ENCODE measurements at regions not wholly inside any gene's neighbourhood (a gene's known extent, or its start where the extent isn't known, plus 50 kb on each side); places are given as distances from the start of the nearest gene placed in this dataset.
A peak's percentile ranks its signal among the peaks of the same experiment; 100 is the strongest.

- Histone ChIP-seq H3K4me3 (ENCODE audit: low read length) (no peak overlapping the region), H3K36me3 (ENCODE audit: control insufficient read depth, insufficient read depth, low read length) (no peaks in the 10 kb centered on the region), H3K9me3 (ENCODE audit: control insufficient read depth, low read depth, low read length) (no peaks in the 10 kb centered on the region), H3K27me3 (ENCODE audit: control insufficient read depth, insufficient read depth, low read length) (no peaks in the 10 kb centered on the region), H3K27ac (ENCODE audit: low read length) (no peak overlapping the region), H3K4me1 (ENCODE audit: control insufficient read depth, insufficient read depth, low read length) (no peaks in the 10 kb centered on the region)
- DNase-seq = no peak
- 92% methylated on average over 3 of the region's 3 CpGs for WGBS (ENCODE audit: insufficient coverage, low lambda C conversion rate)
Observed at GRCh38 chr2:211089127-211089526, 532.7 kb downstream of the CPS1 start.

GRCh38 chr2:211093743-211094303 is 537.4 kb downstream of the CPS1 start:
- no peak overlapping the region for H3K4me3 ChIP-seq (ENCODE audit: low read length)
- no peak overlapping the region for H3K27ac ChIP-seq (ENCODE audit: low read length)
- peak; percentile 23 to 44 for DNase-seq
- no peaks in the 10 kb centered on the region for H3K4me1 ChIP-seq (ENCODE audit: control insufficient read depth, insufficient read depth, low read length)
- no peaks in the 10 kb centered on the region for H3K9me3 ChIP-seq (ENCODE audit: control insufficient read depth, low read depth, low read length)
- 83% methylated on average over 2 of the region's 3 CpGs for WGBS (ENCODE audit: insufficient coverage, low lambda C conversion rate)
- H3K36me3 ChIP-seq (ENCODE audit: control insufficient read depth, insufficient read depth, low read length) = no peaks in the 10 kb centered on the region
- no peaks in the 10 kb centered on the region for H3K27me3 ChIP-seq (ENCODE audit: control insufficient read depth, insufficient read depth, low read length)

DNA sequence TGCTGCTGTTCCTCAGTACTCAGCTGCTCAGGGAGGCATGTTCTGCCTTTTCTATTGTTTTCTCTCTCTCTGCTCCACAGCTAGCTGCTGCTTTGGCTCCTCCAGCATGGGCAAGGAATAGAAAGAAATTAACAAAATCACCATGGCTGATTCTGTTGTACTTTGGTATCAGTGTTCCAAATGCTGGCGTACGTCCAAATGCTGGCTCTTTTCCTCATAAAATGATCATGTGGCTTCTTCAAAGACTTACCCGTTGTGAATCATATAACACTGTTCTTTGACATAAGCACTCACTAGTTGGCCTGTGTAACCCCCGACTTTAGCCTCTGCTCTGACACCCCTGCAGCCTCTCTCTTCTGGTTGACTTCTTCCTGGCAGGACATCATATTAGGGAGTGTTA is 547.6 kb downstream of the CPS1 start:
- Histone ChIP-seq H3K27me3 (ENCODE audit: control insufficient read depth, insufficient read depth, low read length) (no peaks in the 10 kb centered on the region), H3K4me1 (ENCODE audit: control insufficient read depth, insufficient read depth, low read length) (peaks cover 3% of the 10 kb centered on the region), H3K27ac (ENCODE audit: low read length) (no peak overlapping the region), H3K4me3 (ENCODE audit: low read length) (no peak overlapping the region), H3K36me3 (ENCODE audit: control insufficient read depth, insufficient read depth, low read length) (no peaks in the 10 kb centered on the region), H3K9me3 (ENCODE audit: control insufficient read depth, low read depth, low read length) (no peaks in the 10 kb centered on the region)
- DNase-seq = peak; percentile 72 to 88
- WGBS (ENCODE audit: insufficient coverage, low lambda C conversion rate) = 20% methylated on average over 2 of the region's 4 CpGs

DNA sequence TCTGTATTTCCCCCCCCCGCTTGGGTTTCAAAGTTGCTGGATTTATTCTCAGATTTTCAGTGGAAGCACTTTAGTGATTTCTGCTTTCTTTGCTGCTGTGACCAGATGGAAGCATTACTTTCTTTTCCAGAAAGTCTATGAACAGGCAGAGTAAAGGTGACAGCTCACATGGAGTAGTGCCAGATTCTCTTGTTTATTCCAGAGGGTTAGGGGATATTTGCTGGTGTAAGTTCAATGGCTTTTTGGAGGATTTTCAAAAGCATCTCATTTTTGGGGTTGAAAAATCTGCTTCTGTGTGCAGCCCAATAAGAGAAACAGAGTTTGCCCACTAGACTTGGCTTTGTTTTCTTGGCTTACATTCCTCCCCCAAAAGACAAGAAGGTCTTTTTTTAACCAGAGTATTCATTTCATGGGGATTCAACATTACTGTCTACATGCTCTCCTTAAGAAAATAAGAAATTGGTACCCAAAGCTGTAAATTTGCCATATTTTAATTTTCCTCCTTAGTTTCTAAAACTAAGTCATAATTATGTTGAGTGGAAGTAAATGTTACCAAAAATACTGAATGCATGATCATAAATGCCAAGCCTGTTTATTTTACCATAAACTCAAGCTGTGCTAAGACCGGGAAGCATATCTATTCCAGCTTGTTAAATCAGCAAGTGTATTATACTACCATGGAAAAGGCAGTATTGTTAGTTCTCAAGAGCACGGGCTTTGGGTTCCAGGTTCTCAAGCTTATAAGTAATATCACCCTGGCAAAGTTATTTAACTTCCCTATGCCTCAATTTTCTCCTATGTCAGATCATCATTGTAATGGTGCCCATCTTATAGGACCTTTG is 557.2 kb downstream of the CPS1 start:
- no peak overlapping the region for H3K4me3 ChIP-seq (ENCODE audit: low read length)
- no peak overlapping the region for H3K27ac ChIP-seq (ENCODE audit: low read length)
- no peaks in the 10 kb centered on the region for H3K36me3 ChIP-seq (ENCODE audit: control insufficient read depth, insufficient read depth, low read length)
- H3K27me3 ChIP-seq (ENCODE audit: control insufficient read depth, insufficient read depth, low read length) = no peaks in the 10 kb centered on the region
- DNase-seq = no peak
- no peaks in the 10 kb centered on the region for H3K4me1 ChIP-seq (ENCODE audit: control insufficient read depth, insufficient read depth, low read length)
- H3K9me3 ChIP-seq (ENCODE audit: control insufficient read depth, low read depth, low read length) = no peaks in the 10 kb centered on the region
- no CpG with 5 or more reads among the region's 3 CpGs for WGBS (ENCODE audit: insufficient coverage, low lambda C conversion rate)

DNA sequence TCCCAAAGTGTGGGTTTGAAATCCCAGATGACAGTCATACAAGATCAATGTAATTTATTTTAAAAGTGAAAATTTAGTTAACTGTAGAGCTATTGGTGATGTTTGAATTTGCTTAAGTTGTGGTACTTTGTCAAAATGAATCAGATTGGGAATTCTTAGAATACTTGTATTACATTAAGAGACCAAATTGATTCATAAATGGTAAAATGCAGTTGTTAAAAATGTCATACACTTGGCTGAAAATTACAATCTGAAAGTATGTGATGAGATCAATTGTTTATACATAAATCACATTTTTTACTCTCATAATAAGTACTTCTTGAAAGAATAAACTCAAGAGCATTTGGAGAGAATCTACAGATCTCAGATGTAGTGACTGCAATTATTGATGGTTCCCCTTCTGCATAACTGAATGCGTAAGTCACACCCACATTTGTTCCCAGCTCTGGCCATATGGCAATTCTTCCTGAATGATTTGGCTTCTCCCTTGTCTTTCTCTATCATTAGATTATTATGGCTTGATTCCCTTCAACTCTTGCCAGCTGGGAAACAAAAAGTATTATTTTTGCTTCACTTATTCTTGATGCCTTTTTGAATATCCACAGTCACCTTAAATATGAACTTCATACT is 558.5 kb downstream of the CPS1 start:
- WGBS (ENCODE audit: insufficient coverage, low lambda C conversion rate) = no CpG with 5 or more reads among the region's 1 CpG
- Histone ChIP-seq H3K27ac (ENCODE audit: low read length) (no peak overlapping the region), H3K27me3 (ENCODE audit: control insufficient read depth, insufficient read depth, low read length) (no peaks in the 10 kb centered on the region), H3K4me3 (ENCODE audit: low read length) (no peak overlapping the region), H3K9me3 (ENCODE audit: control insufficient read depth, low read depth, low read length) (no peaks in the 10 kb centered on the region), H3K36me3 (ENCODE audit: control insufficient read depth, insufficient read depth, low read length) (no peaks in the 10 kb centered on the region), H3K4me1 (ENCODE audit: control insufficient read depth, insufficient read depth, low read length) (no peaks in the 10 kb centered on the region)
- no peak for DNase-seq

DNA sequence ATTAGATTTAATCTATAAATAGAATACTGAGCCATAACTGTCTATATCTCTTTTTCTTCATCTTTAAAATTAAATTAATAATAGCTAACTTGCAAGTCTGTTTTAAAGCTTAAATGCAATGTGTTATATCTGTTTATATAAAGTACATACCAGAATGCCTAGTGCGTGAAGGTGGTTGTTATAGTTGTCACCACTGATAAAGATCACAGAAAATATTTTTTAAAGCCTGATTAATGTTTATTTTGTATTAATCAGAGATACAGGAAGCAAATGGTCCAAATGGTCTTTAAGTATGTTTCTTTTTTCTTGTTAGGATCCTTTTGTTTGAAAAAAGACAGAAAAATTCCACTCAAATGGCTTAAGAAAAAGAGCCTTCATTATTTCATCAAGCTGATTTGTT is 560.6 kb downstream of the CPS1 start:
- H3K27ac ChIP-seq (ENCODE audit: low read length) = no peak overlapping the region
- WGBS (ENCODE audit: insufficient coverage, low lambda C conversion rate) = no CpG with 5 or more reads among the region's 1 CpG
- no peaks in the 10 kb centered on the region for H3K9me3 ChIP-seq (ENCODE audit: control insufficient read depth, low read depth, low read length)

GRCh38 chr2:211126256-211126655 is 569.9 kb downstream of the CPS1 start:
- no peak for DNase-seq
- H3K36me3 ChIP-seq (ENCODE audit: control insufficient read depth, insufficient read depth, low read length) = no peaks in the 10 kb centered on the region
- H3K4me1 ChIP-seq (ENCODE audit: control insufficient read depth, insufficient read depth, low read length) = no peaks in the 10 kb centered on the region
- no peak overlapping the region for H3K4me3 ChIP-seq (ENCODE audit: low read length)
- no peaks in the 10 kb centered on the region for H3K9me3 ChIP-seq (ENCODE audit: control insufficient read depth, low read depth, low read length)
- no peak overlapping the region for H3K27ac ChIP-seq (ENCODE audit: low read length)
- no peaks in the 10 kb centered on the region for H3K27me3 ChIP-seq (ENCODE audit: control insufficient read depth, insufficient read depth, low read length)

More for the DNA sequence above, 560.6 kb downstream of the CPS1 start:
- H3K36me3 ChIP-seq (ENCODE audit: control insufficient read depth, insufficient read depth, low read length) = no peaks in the 10 kb centered on the region
- H3K4me3 ChIP-seq (ENCODE audit: low read length) = no peak overlapping the region
- no peaks in the 10 kb centered on the region for H3K27me3 ChIP-seq (ENCODE audit: control insufficient read depth, insufficient read depth, low read length)
- no peak for DNase-seq
- H3K4me1 ChIP-seq (ENCODE audit: control insufficient read depth, insufficient read depth, low read length) = no peaks in the 10 kb centered on the region

DNA sequence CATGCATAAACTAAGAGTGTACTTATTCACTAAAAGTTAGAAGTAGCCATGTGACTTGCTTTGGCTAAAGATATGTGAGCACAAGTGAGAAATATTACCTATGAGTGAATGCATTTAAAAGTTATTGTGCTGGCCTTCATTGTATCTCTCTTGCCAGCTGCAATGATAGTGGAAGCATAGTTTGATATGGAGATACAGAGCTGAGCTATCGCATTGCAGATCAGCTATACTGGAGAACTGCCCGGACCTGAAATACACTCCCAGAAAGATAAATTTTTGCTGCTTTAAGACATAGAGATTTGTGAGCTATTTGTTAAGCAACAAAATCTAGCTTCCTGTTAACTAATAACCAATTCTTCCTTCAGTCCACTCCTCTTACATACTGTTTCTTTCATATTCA is 571.1 kb downstream of the CPS1 start:
- Histone ChIP-seq H3K9me3 (ENCODE audit: control insufficient read depth, low read depth, low read length) (no peaks in the 10 kb centered on the region), H3K36me3 (ENCODE audit: control insufficient read depth, insufficient read depth, low read length) (no peaks in the 10 kb centered on the region), H3K4me1 (ENCODE audit: control insufficient read depth, insufficient read depth, low read length) (no peaks in the 10 kb centered on the region), H3K27ac (ENCODE audit: low read length) (no peak overlapping the region), H3K27me3 (ENCODE audit: control insufficient read depth, insufficient read depth, low read length) (no peaks in the 10 kb centered on the region), H3K4me3 (ENCODE audit: low read length) (no peak overlapping the region)
- WGBS (ENCODE audit: insufficient coverage, low lambda C conversion rate) = no CpG with 5 or more reads among the region's 2 CpGs
- no peak for DNase-seq

DNA sequence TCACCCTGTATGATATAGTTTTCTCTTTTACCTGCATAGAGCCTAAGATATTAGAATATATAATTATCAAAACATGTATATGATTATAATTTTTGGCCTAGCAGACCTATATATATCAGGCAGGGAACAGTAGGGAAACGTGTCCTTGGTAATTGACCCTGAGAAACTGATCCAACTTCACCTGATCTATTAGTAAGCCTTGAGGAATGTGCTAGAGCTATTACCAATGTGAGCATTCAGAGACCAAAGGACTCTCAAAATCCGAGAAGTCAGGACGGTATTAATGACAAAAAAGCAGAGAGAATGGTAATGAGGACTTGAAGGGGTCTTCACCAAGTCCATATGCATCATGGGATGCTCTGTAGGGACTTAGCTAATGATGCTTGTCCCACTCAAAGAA is 571.9 kb downstream of the CPS1 start:
- no CpG with 5 or more reads among the region's 3 CpGs for WGBS (ENCODE audit: insufficient coverage, low lambda C conversion rate)

GRCh38 chr2:211129798-211130197 is 573.4 kb downstream of the CPS1 start:
- H3K4me3 ChIP-seq (ENCODE audit: low read length) = no peak overlapping the region
- 56% methylated on average over 2 of the region's 3 CpGs for WGBS (ENCODE audit: insufficient coverage, low lambda C conversion rate)
- no peak for DNase-seq
- no peaks in the 10 kb centered on the region for H3K4me1 ChIP-seq (ENCODE audit: control insufficient read depth, insufficient read depth, low read length)
- H3K9me3 ChIP-seq (ENCODE audit: control insufficient read depth, low read depth, low read length) = no peaks in the 10 kb centered on the region
- no peak overlapping the region for H3K27ac ChIP-seq (ENCODE audit: low read length)
- no peaks in the 10 kb centered on the region for H3K36me3 ChIP-seq (ENCODE audit: control insufficient read depth, insufficient read depth, low read length)
- H3K27me3 ChIP-seq (ENCODE audit: control insufficient read depth, insufficient read depth, low read length) = no peaks in the 10 kb centered on the region

More for the DNA sequence above, 571.9 kb downstream of the CPS1 start:
- H3K36me3 ChIP-seq (ENCODE audit: control insufficient read depth, insufficient read depth, low read length) = no peaks in the 10 kb centered on the region
- H3K27ac ChIP-seq (ENCODE audit: low read length) = no peak overlapping the region
- no peak overlapping the region for H3K4me3 ChIP-seq (ENCODE audit: low read length)
- H3K27me3 ChIP-seq (ENCODE audit: control insufficient read depth, insufficient read depth, low read length) = no peaks in the 10 kb centered on the region
- H3K4me1 ChIP-seq (ENCODE audit: control insufficient read depth, insufficient read depth, low read length) = no peaks in the 10 kb centered on the region
- peak in 1 of 2 donors; percentile 18 for DNase-seq
- H3K9me3 ChIP-seq (ENCODE audit: control insufficient read depth, low read depth, low read length) = no peaks in the 10 kb centered on the region
